ENCODE measurements at regions not wholly inside any gene's neighbourhood (a gene's known extent, or its start where the extent isn't known, plus 50 kb on each side); places are given as distances from the start of the nearest gene placed in this dataset.

- Histone ChIP-seq H2AFZ (ENCODE audit: control insufficient read depth, low read length) (peak overlapping the region; percentile 40), H3K27me3 (ENCODE audit: control insufficient read depth, extremely low read depth, insufficient read depth, low read length) (no peaks in the 10 kb centered on the region), H4K20me1 (ENCODE audit: control insufficient read depth, extremely low read depth, insufficient read depth, low read length) (no peaks in the 10 kb centered on the region), H3K4me2 (ENCODE audit: control insufficient read depth, extremely low read depth, insufficient read depth, low read depth, low read length) (peak overlapping the region; percentile 16), H3K79me2 (ENCODE audit: control insufficient read depth, insufficient read depth, low read length) (no peaks in the 10 kb centered on the region), H3K36me3 (ENCODE audit: control insufficient read depth in 2 of 2, extremely low read depth in 1 of 2, insufficient read depth in 2 of 2, low read length in 2 of 2) (no peaks in the 10 kb centered on the region), H3K9me3 (ENCODE audit: control insufficient read depth, low read depth, low read length) (no peaks in the 10 kb centered on the region), H3K4me3 (ENCODE audit: control insufficient read depth in 2 of 3, extremely low read depth in 1 of 3, insufficient read depth in 2 of 3, low read depth in 1 of 3, low read length in 3 of 3) (no peak overlapping the region), H3K9ac (ENCODE audit: control insufficient read depth, extremely low read depth, insufficient read depth, low read length) (no peak overlapping the region), H3K4me1 (ENCODE audit: control insufficient read depth, extremely low read depth, insufficient read depth, low read length) (peaks cover 55% of the 10 kb centered on the region), H3K9me1 (ENCODE audit: control insufficient read depth, extremely low read depth, insufficient read depth, low read length) (peaks cover 2% of the 10 kb centered on the region), H3K27ac (ENCODE audit: control insufficient read depth, insufficient read depth, low read length) (no peak overlapping the region)
- DNase-seq (ENCODE audit: low read depth, low spot score) (no peak), FAIRE-seq (no peak)
- no peak for TF ChIP-seq EZH2 (IDR thresholded peaks at IDR 0.05; ENCODE audit: low read length)
- TF ChIP-seq, protein P1, sequence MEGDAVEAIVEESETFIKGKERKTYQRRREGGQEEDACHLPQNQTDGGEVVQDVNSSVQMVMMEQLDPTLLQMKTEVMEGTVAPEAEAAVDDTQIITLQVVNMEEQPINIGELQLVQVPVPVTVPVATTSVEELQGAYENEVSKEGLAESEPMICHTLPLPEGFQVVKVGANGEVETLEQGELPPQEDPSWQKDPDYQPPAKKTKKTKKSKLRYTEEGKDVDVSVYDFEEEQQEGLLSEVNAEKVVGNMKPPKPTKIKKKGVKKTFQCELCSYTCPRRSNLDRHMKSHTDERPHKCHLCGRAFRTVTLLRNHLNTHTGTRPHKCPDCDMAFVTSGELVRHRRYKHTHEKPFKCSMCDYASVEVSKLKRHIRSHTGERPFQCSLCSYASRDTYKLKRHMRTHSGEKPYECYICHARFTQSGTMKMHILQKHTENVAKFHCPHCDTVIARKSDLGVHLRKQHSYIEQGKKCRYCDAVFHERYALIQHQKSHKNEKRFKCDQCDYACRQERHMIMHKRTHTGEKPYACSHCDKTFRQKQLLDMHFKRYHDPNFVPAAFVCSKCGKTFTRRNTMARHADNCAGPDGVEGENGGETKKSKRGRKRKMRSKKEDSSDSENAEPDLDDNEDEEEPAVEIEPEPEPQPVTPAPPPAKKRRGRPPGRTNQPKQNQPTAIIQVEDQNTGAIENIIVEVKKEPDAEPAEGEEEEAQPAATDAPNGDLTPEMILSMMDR (optimal IDR thresholded peaks at IDR 0.05 in 1 of 3, IDR thresholded peaks at IDR 0.05 in 1 of 3, conservative IDR thresholded peaks at IDR 0.05 in 1 of 3; ENCODE audit: extremely low read depth in 1 of 3, insufficient read depth in 2 of 3, low read length in 3 of 3) = no peak
- dilution Hi-C loops (cut with MboI; ENCODE audit: extremely low pct_ligation_motif_present, low sequenced_read_pairs) = no loop called here
These were observed 137.7 kb upstream of the HAAO start for GRCh38 chr2:42930025-42930581.

GRCh38 chr2:42929546-42930024 lies 137.2 kb upstream of the HAAO start:
- H3K4me3 ChIP-seq (ENCODE audit: control insufficient read depth in 2 of 3, extremely low read depth in 1 of 3, insufficient read depth in 2 of 3, low read depth in 1 of 3, low read length in 3 of 3) = no peak overlapping the region
- H3K4me2 ChIP-seq (ENCODE audit: control insufficient read depth, extremely low read depth, insufficient read depth, low read depth, low read length) = peak overlapping the region; percentile 16
- no peaks in the 10 kb centered on the region for H4K20me1 ChIP-seq (ENCODE audit: control insufficient read depth, extremely low read depth, insufficient read depth, low read length)
- dilution Hi-C loops (cut with MboI; ENCODE audit: extremely low pct_ligation_motif_present, low sequenced_read_pairs) = no loop called here
- FAIRE-seq = no peak
- H3K9me3 ChIP-seq (ENCODE audit: control insufficient read depth, low read depth, low read length) = no peaks in the 10 kb centered on the region
- H3K9ac ChIP-seq (ENCODE audit: control insufficient read depth, extremely low read depth, insufficient read depth, low read length) = no peak overlapping the region
- H3K27me3 ChIP-seq (ENCODE audit: control insufficient read depth, extremely low read depth, insufficient read depth, low read length) = no peaks in the 10 kb centered on the region
- no peak overlapping the region for H3K27ac ChIP-seq (ENCODE audit: control insufficient read depth, insufficient read depth, low read length)
- H3K36me3 ChIP-seq (ENCODE audit: control insufficient read depth in 2 of 2, extremely low read depth in 1 of 2, insufficient read depth in 2 of 2, low read length in 2 of 2) = no peaks in the 10 kb centered on the region
- peaks cover 2% of the 10 kb centered on the region for H3K9me1 ChIP-seq (ENCODE audit: control insufficient read depth, extremely low read depth, insufficient read depth, low read length)
- H2AFZ ChIP-seq (ENCODE audit: control insufficient read depth, low read length) = peak overlapping the region; percentile 57
- no peak for TF ChIP-seq EZH2 (IDR thresholded peaks at IDR 0.05; ENCODE audit: low read length)
- TF ChIP-seq, protein P1 (optimal IDR thresholded peaks at IDR 0.05 in 1 of 3, IDR thresholded peaks at IDR 0.05 in 1 of 3, conservative IDR thresholded peaks at IDR 0.05 in 1 of 3; ENCODE audit: extremely low read depth in 1 of 3, insufficient read depth in 2 of 3, low read length in 3 of 3) = peak in 1 of 3 experiments; percentile 2
- no peaks in the 10 kb centered on the region for H3K79me2 ChIP-seq (ENCODE audit: control insufficient read depth, insufficient read depth, low read length)
- peaks cover 60% of the 10 kb centered on the region for H3K4me1 ChIP-seq (ENCODE audit: control insufficient read depth, extremely low read depth, insufficient read depth, low read length)
- no peak for DNase-seq (ENCODE audit: low read depth, low spot score)

All from keratinocyte (primary cell).